Stomach (tissue), 8 donors: ENCODE measurements at regions not wholly inside any gene's neighbourhood (a gene's known extent, or its start where the extent isn't known, plus 50 kb on each side); places are given as distances from the start of the nearest gene placed in this dataset.
A peak's percentile ranks its signal among the peaks of the same experiment; 100 is the strongest.

ENCODE experiments used
- DNase-seq, 2 donors: peaks; one replicate each; pipeline versions ENCODE4 v3.0.0 to v3.0.0-alpha.2; 2013 to 2019
- H3K27ac ChIP-seq, 5 donors: fragments of 200-600 bp in 4 of 5; sonication (generic) in 4 of 5; one replicate each; pipeline ENCODE4 v1.5.1; 2013 to 2019; ENCODE audit warnings: mild to moderate bottlenecking in 1 of 5, moderate library complexity in 1 of 5
- H3K27me3 ChIP-seq, 3 donors: fragments of 200-600 bp; sonication (generic); one replicate each; pipeline ENCODE4 v1.5.1; 2017 to 2019; ENCODE audit warnings: mixed run types in 1 of 3
- H3K36me3 ChIP-seq, 4 donors: fragments of 200-600 bp; sonication (generic); 1 replicate in 3 of 4; 2 replicates in 1 of 4; pipeline ENCODE4 v1.5.1; 2016 to 2019
- H3K4me1 ChIP-seq, 4 donors: fragments of 200-600 bp; sonication (generic); one replicate each; pipeline ENCODE4 v1.5.1; 2016 to 2019
- H3K4me3 ChIP-seq, 4 donors: fragments of 200-600 bp; sonication (generic) in 3 of 4; one replicate each; pipeline ENCODE4 v1.5.1; 2016 to 2019; ENCODE audit warnings: mild to moderate bottlenecking in 1 of 4
- H3K9me3 ChIP-seq, 4 donors: fragments of 200-600 bp; sonication (generic); one replicate each; pipeline ENCODE4 v1.5.1; 2016 to 2019
- CTCF ChIP-seq, 7 experiments: fragments of 450-650 bp in 4 of 7; fragments of 200-600 bp in 3 of 7; sonication (generic) in 3 of 7; IDR thresholded peaks; one replicate each; pipeline ENCODE4 v1.5.1; 2016 to 2019; ENCODE audit warnings: antibody characterized with exemption in 7 of 7, control low read depth in 2 of 7, mild to moderate bottlenecking in 1 of 7
- EP300 ChIP-seq: sonication (generic); formaldehyde crosslinking; IDR thresholded peaks from one replicate; pipeline ENCODE4 v1.6.1; 2017; ENCODE audit warnings: antibody characterized with exemption
- POLR2A ChIP-seq, 4 donors: fragments of 450-650 bp; IDR thresholded peaks; one replicate each; pipeline ENCODE4 v1.6.1; 2016; ENCODE audit warnings: antibody characterized with exemption in 4 of 4, control low read depth in 2 of 4, mild to moderate bottlenecking in 1 of 4, moderate library complexity in 1 of 4
- POLR2AphosphoS5 ChIP-seq, 3 donors: sonication (generic); formaldehyde crosslinking; IDR thresholded peaks; one replicate each; pipeline ENCODE4 v1.6.1; 2016; ENCODE audit warnings: antibody characterized with exemption in 3 of 3
- WGBS, 5 donors: extraction: QIAGEN DNeasy Blood & Tissue Kit in 3 of 5; methylation state at CpG; one replicate each; pipeline versions ENCODE4 v1.1.5 to v1.1.7; 2013 to 2018; 5-methylcytosine and 5-hydroxymethylcytosine counted together
- intact Hi-C: fragments of 100-400 bp; cut with DNase I; formaldehyde crosslinking; loops from one replicate; pipeline ENCODE4 v1.15.1; 2023; ENCODE audit warnings: low total_unique reads
- donor health status: healthy with polysubstance abuse.
- donor health status: Bipolar disorder and iron deficiency.
- donor health status: healthy.

- Histone ChIP-seq H3K4me1 (no peaks in the 10 kb centered on the region), H3K27ac (no peak overlapping the region), H3K27me3 (no peaks in the 10 kb centered on the region), H3K9me3 (peaks cover 0 to 8% (median 4%) of the 10 kb centered on the region in 4 donors), H3K4me3 (no peak overlapping the region), H3K36me3 (no peaks in the 10 kb centered on the region)
- TF ChIP-seq CTCF (IDR thresholded peaks at IDR 0.05) = no peak
- TF ChIP-seq POLR2AphosphoS5 (IDR thresholded peaks at IDR 0.05) = no peak
- no peak for TF ChIP-seq POLR2A (IDR thresholded peaks at IDR 0.05)
- no peak for TF ChIP-seq EP300
- peak in 1 of 2 donors; percentile 11 for DNase-seq
- 38 to 55% (median 46%) methylated on average over 8 of the region's 8 CpGs for WGBS, 5 donors
- intact Hi-C loops = no loop called here
Measured at GRCh38 chr3:16658004-16658924, 53.0 kb upstream of the DAZL start.

GRCh38 chr3:16658925-16659793 is 53.9 kb upstream of the DAZL start:
- WGBS, 5 donors = 82 to 93% (median 84%) methylated on average over 3 of the region's 3 CpGs
- peaks cover 0 to 8% (median 4%) of the 10 kb centered on the region in 4 donors for H3K9me3 ChIP-seq
- no peak overlapping the region for H3K4me3 ChIP-seq
- DNase-seq = no peak
- no peaks in the 10 kb centered on the region for H3K27me3 ChIP-seq
- intact Hi-C loops = no loop called here
- H3K4me1 ChIP-seq = no peaks in the 10 kb centered on the region
- H3K27ac ChIP-seq = no peak overlapping the region
- H3K36me3 ChIP-seq = no peaks in the 10 kb centered on the region
- TF ChIP-seq CTCF (IDR thresholded peaks at IDR 0.05) = no peak
- TF ChIP-seq POLR2A (IDR thresholded peaks at IDR 0.05) = no peak
- TF ChIP-seq EP300 = no peak
- TF ChIP-seq POLR2AphosphoS5 (IDR thresholded peaks at IDR 0.05) = no peak

GRCh38 chr3:16663854-16664712 is 58.9 kb upstream of the DAZL start:
- no peaks in the 10 kb centered on the region for H3K36me3 ChIP-seq
- 60 to 68% (median 66%) methylated on average over 8 of the region's 8 CpGs for WGBS, 5 donors
- TF ChIP-seq CTCF (IDR thresholded peaks at IDR 0.05) = no peak
- no peak for TF ChIP-seq POLR2AphosphoS5 (IDR thresholded peaks at IDR 0.05)
- no peak for TF ChIP-seq EP300
- TF ChIP-seq POLR2A (IDR thresholded peaks at IDR 0.05) = no peak
- H3K27me3 ChIP-seq = no peaks in the 10 kb centered on the region
- no peak for DNase-seq
- H3K9me3 ChIP-seq = peaks cover 0 to 8% (median 4%) of the 10 kb centered on the region in 4 donors
- no peak overlapping the region for H3K4me3 ChIP-seq
- H3K4me1 ChIP-seq = no peaks in the 10 kb centered on the region
- intact Hi-C loops = no loop called here
- no peak overlapping the region for H3K27ac ChIP-seq
